HG03439 (cell line): ENCODE measurements at regions not wholly inside any gene's neighbourhood (a gene's known extent, or its start where the extent isn't known, plus 50 kb on each side); places are given as distances from the start of the nearest gene placed in this dataset.

ENCODE experiments used
- ATAC-seq: cut with Tn5 transposase; IDR thresholded peaks from one replicate; pipeline ENCODE4 v1.9.1; 2021; ENCODE audit warnings: mild to moderate bottlenecking, moderate library complexity; ENCODE audit not compliant: unreplicated experiment

DNA sequence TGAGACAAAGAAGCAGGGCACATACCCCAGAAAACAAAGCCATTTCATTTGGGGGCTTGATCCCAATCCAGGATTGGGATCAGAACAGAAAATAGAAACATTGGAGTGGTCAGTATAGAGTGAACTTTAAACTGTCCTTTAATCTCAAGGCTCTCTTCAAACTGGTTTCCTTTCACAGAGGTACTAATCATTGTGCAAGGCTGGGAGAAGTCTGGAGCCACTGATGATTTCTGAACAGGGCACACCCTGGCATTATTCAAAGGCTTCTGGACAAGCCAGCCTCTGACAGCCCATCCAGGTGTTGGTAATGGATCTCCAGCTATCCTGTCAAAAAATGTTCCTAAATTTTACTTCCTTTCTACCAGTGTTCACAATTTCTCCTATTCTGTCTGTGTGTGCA, 244.5 kb downstream of the DDX3Y start:
- ATAC-seq, result no peak

DNA sequence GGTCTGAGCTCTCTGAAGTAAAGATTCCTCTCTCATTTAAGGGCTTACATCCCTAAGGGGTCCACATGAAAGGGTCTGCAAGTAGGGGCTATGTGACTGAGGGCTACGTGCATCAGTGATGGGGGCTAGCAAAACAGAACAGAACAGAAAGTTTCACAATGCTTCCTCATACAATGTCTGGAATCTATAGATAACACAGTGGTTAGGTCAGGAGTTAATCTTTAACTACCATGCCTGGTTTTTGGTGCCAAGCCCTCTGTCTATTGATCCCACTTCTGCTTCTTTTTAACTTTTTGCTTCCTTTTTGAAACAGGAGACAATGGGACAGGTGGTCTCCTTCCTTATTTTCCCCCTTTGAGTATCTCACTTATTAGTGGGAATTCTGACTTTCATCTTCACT, 263.0 kb downstream of the DDX3Y start:
- no peak for ATAC-seq

DNA sequence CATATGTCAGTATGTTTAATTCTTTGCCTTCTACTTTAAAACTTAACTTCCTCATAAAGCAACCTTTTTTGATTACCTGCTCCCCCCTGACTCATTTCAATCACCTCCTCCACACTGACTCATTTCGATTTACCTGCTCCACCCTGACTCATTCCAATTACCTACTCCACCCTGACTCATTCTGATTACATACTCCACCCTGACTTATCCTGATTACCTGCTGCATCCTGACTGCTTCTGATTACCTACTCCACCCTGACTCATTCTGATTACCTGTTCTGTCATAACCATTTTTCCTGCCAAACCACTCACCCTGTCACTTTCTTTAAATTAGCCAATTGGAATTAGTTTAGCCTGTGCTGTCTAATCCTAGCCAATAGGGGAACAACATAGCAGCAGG, 263.6 kb downstream of the DDX3Y start:
- ATAC-seq, result no peak
